Testis (tissue), 2 donors: ENCODE measurements at regions not wholly inside any gene's neighbourhood (a gene's known extent, or its start where the extent isn't known, plus 50 kb on each side); places are given as distances from the start of the nearest gene placed in this dataset.

Source experiments
- DNase-seq: peaks from one replicate; pipeline ENCODE4 v3.0.0-alpha.2; 2019
- H3K27ac ChIP-seq, 2 donors: fragments of 200-600 bp; sonication (generic); one replicate each; pipeline ENCODE4 v1.5.1; 2019
- H3K27me3 ChIP-seq: fragments of 200-600 bp; sonication (generic); one replicate; pipeline ENCODE4 v1.5.1; 2019
- H3K36me3 ChIP-seq: fragments of 200-600 bp; sonication (generic); one replicate; pipeline ENCODE4 v1.5.1; 2017; ENCODE audit warnings: low read depth; ENCODE audit errors: missing control alignments
- H3K4me1 ChIP-seq: fragments of 200-600 bp; sonication (generic); one replicate; pipeline ENCODE4 v1.5.1; 2019
- H3K4me3 ChIP-seq, 2 donors: fragments of 200-600 bp; sonication (generic); one replicate each; pipeline ENCODE4 v1.5.1; 2017 to 2019
- H3K9me3 ChIP-seq: fragments of 200-600 bp; sonication (generic); one replicate; pipeline ENCODE4 v1.5.1; 2017
- CTCF ChIP-seq, 3 experiments: fragments of 450-650 bp in 2 of 3; fragments of 200-600 bp in 1 of 3; sonication (generic) in 1 of 3; IDR thresholded peaks; one replicate each; pipeline ENCODE4 v1.5.1; 2016 to 2019; ENCODE audit warnings: antibody characterized with exemption in 3 of 3, mild to moderate bottlenecking in 2 of 3, moderate library complexity in 1 of 3
- POLR2A ChIP-seq: fragments of 450-650 bp; IDR thresholded peaks from one replicate; pipeline ENCODE4 v1.6.1; 2017; ENCODE audit warnings: antibody characterized with exemption, mild to moderate bottlenecking, moderate library complexity
- WGBS, 2 donors: methylation state at CpG; one replicate each; pipeline ENCODE4 v1.1.5; 2018; 5-methylcytosine and 5-hydroxymethylcytosine counted together
- intact Hi-C: fragments of 100-400 bp; cut with DNase I; formaldehyde crosslinking; loops from one replicate; pipeline ENCODE4 v1.15.1; 2023; ENCODE audit warnings: low total_unique reads

- no peak for TF ChIP-seq CTCF (IDR thresholded peaks at IDR 0.05)
- Histone ChIP-seq H3K4me3 (no peak overlapping the region), H3K36me3 (no peaks in the 10 kb centered on the region), H3K27ac (no peak overlapping the region), H3K27me3 (no peaks in the 10 kb centered on the region), H3K4me1 (no peaks in the 10 kb centered on the region), H3K9me3 (no peaks in the 10 kb centered on the region)
- WGBS, 2 donors: 83 to 85% methylated on average over 5 of the region's 5 CpGs
- intact Hi-C loops: no loop called here
- DNase-seq: no peak
Measured at GRCh38 chr5:54695198-54695966, 177.8 kb downstream of the SNX18 start.

- Histone ChIP-seq H3K27me3 (no peaks in the 10 kb centered on the region), H3K9me3 (no peaks in the 10 kb centered on the region), H3K4me3 (no peak overlapping the region), H3K36me3 (no peaks in the 10 kb centered on the region), H3K4me1 (no peaks in the 10 kb centered on the region), H3K27ac (no peak overlapping the region)
- intact Hi-C loops: no loop called here
- 87 to 92% methylated on average over 6 to 7 of the region's 7 CpGs for WGBS, 2 donors
- no peak for DNase-seq
- TF ChIP-seq CTCF (IDR thresholded peaks at IDR 0.05) (no peak), POLR2A (no peak)
Measured at GRCh38 chr5:54693936-54694657, 176.5 kb downstream of the SNX18 start.

GRCh38 chr5:54692631-54693030, 175.1 kb downstream of the SNX18 start:
- Histone ChIP-seq H3K4me3 (no peak overlapping the region), H3K27me3 (no peaks in the 10 kb centered on the region), H3K4me1 (no peaks in the 10 kb centered on the region), H3K27ac (no peak overlapping the region), H3K9me3 (no peaks in the 10 kb centered on the region), H3K36me3 (no peaks in the 10 kb centered on the region)
- DNase-seq: no peak
- TF ChIP-seq POLR2A: no peak
- WGBS, 2 donors: 50 to 56% methylated on average over 4 of the region's 4 CpGs
- intact Hi-C loops: no loop called here

GRCh38 chr5:54691656-54692055, 174.1 kb downstream of the SNX18 start:
- Histone ChIP-seq H3K27ac (no peak overlapping the region), H3K36me3 (no peaks in the 10 kb centered on the region), H3K4me1 (no peaks in the 10 kb centered on the region), H3K9me3 (no peaks in the 10 kb centered on the region), H3K4me3 (no peak overlapping the region), H3K27me3 (no peaks in the 10 kb centered on the region)
- intact Hi-C loops: no loop called here
- TF ChIP-seq CTCF (IDR thresholded peaks at IDR 0.05): no peak
- TF ChIP-seq POLR2A: no peak
- 95 to 97% methylated on average over 3 of the region's 3 CpGs for WGBS, 2 donors
- DNase-seq: no peak

GRCh38 chr5:54689411-54690251, 172.1 kb downstream of the SNX18 start:
- no peak for DNase-seq
- no peak overlapping the region for H3K27ac ChIP-seq
- H3K36me3 ChIP-seq: no peaks in the 10 kb centered on the region
- no peak overlapping the region for H3K4me3 ChIP-seq
- H3K9me3 ChIP-seq: no peaks in the 10 kb centered on the region
- no peak for TF ChIP-seq POLR2A
- TF ChIP-seq CTCF (IDR thresholded peaks at IDR 0.05): no peak
- H3K4me1 ChIP-seq: no peaks in the 10 kb centered on the region
- 76 to 87% methylated on average over 3 of the region's 3 CpGs for WGBS, 2 donors
- no peaks in the 10 kb centered on the region for H3K27me3 ChIP-seq
- intact Hi-C loops: no loop called here
